NCI-H1436 treated with DMSO at 0.1 percent for 48 hours (cell line): ENCODE measurements at regions not wholly inside any gene's neighbourhood (a gene's known extent, or its start where the extent isn't known, plus 50 kb on each side); places are given as distances from the start of the nearest gene placed in this dataset.
"Not testable (repeated sequence)": the region's sequence is repeated elsewhere in the genome, so short reads cannot be mapped to it uniquely, and the experiment has no call there.

Source experiments
- DNase-seq: peaks from one replicate; lab custom pipeline; 2025; lab: John Stamatoyannopoulos, UW

DNA sequence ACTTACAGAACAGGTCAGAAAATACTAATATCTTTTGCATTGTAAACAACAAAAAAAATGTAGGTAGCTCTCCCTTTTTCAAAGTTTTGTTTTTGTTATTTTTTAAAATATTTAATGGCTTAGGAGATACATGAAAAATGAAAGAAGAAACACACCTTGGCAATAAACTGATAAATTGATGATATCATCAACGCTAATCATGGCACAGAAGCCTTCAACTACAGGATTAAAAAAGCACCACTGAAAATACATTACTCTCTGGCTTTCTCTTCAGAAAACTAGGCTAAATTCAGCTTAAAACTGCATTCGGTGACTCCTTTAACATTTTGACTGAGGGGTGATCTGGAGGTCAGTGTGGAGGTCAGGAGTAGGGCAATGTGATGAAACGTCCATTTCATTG, 1018.8 kb upstream of the FANCL start:
- no peak for DNase-seq

DNA sequence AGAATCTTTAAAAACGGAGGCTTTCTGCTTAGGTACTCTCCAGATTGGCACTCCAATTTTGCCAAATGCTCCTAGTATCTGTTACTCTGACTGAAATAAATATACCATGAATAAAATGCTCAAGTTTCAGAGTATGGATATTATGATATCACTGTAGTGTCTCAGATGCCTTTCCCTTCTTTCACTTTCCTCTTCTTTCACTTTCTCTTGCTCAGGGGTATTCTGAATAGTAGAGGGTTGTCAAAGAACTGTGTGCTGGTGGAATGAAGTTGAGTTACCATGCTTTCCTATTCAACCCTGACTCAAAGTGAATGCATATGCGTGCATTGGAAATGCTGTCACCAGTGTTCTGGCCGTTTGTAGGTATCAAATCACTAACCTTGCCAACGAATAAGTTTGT, 1015.2 kb upstream of the FANCL start:
- no peak for DNase-seq

DNA sequence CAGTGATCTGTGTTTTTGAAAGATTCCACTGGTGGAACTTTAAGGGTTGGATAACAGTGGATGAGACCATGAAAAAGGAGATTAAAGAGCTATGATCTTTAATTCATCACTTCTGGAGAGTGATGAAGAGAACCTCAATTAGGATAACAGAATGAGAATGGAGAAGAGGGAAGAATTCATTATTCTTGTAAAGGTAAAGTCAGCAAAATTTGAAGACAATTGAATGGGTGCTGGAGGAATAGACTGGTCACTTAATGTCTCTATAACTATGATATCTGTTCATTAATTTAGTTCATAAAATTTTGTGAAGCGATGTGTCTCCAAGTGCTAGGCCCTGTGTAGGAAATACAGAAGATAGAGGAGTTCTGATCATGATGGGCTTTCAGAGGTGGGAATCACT, 1013.2 kb upstream of the FANCL start:
- no peak for DNase-seq

DNA sequence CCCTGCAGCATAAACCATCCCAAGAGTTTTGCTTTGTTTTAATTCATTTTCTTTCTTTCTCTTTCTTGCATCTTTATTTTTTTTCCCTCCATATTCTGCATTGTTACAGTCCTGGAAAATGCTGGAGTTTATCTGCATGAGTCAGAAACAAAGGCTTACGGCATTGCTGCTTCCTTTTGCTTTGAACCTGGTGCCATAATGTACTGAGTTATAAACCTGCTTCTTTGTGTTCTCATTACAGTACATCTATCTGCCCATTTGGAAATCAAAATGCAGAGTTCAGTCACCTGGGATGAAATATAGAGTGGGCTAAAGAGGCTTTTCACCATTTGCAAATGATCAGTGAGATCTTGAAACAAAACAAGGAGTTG, 1009.2 kb upstream of the FANCL start:
- no peak for DNase-seq

DNA sequence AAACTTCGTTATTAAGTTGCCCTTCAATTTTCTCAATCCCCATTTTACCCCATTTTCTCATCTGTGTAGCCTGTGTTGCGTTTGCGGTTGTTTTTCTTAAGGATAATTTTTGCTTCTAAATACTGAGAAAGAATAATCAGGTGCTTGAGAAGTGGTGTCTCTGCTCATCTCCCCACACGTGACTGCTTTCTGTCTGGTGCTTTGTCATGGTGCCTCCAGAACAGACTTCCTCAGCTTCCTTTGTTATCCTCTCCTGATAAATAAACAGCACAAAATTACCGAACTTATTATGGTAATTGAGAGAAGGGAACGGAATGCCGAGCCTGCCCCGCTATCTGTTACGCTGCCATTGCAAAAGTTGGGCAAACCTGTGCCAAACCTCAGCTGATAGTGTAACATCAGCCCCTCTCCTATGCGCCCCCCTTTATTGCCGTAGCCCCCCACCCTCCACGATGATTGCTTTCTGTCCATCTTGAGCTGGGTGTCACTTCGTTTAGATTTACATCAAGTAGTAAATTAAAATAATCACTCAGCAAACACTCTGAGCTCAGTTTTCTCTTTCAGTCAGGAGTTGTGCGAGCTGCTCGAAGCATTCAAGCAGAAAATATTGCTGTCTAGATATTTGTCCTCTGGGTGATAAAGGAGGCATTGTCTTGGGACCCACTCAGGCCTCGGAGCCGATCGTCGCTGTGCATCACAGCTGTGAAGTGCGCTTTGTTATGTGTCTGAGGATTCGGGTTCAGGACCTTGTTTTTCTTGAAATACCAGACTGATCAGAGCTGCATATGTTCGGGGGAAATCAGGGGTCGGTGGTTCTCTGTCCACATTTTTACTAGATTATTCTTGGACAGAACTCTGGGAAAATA, 1008.5 kb upstream of the FANCL start:
- DNase-seq: peak; percentile 30

DNA sequence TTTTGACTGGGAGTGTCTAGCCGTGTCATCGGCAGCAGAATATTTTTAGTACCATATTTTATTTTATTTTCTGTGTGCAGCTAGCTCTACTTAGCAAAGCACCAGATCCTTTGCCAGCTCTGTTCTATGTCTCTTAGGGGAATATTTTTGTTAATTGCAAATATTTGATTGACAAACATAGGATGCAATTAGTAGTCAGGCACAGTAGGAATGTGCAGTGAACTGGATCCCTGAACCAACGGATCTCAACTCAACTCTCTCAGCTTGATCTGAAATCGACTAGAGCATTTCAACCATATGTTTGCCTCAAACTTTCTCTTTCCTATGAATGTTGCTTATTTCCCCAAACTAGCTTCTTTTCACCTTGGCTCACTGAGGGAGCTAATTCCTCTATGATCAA, 998.0 kb upstream of the FANCL start:
- no peak for DNase-seq

DNA sequence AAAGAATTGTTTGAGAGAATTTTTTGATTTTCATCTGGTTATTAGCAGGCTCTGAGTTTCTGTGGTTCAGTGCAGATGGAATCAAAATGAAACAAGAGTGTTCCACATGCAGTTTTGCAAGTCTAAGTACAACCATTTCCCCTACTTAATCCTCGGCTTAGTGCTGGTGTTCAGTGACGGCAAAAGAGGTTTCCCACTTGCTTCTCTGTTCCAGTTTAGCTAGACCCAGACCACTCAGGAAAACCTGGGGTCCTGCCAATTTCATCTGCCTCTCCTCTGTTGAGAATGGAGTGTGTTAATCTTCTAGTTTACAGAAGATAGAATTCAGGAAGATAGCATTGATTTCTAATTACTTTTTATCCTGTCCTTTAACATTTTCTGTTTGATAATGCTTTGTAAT, 996.2 kb upstream of the FANCL start:
- DNase-seq: no peak

DNA sequence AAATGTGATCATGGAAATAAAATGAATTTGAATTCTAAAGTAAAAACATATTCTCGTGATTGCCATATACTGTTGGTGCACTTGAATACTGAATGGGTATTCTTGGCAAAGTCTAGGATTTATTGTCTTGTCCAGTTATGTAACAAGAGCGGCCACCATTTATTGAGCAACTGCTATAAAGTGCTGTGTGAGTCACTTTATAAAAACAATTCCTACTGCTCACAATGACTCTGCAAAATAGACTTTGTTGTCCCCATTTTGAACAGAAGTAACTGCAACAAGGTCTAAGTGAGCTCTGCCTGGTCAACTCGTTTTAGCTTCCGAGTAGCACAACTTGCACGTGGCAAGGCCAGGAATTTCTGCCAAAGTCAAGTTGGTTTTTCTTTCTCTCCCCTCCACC, 995.6 kb upstream of the FANCL start:
- DNase-seq: no peak

DNA sequence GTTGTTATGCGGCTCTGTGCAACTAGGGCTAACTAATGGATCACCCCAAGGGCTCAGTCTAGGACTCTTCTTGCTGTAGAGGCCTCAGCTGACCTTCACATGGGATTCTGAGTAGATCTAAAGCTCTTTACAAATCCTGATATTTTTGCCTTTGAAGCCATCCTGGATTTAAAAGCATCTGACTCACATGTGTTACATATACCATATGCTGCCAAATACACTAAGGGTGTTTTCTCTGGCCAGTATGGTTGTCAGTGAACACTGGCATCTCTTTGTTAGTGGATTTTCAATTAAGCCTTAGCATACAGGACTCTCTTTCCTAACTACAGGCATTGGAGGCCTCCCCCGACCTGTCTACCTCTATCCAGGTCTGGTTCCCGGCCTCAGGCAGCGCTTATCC, 992.8 kb upstream of the FANCL start:
- no peak for DNase-seq

DNA sequence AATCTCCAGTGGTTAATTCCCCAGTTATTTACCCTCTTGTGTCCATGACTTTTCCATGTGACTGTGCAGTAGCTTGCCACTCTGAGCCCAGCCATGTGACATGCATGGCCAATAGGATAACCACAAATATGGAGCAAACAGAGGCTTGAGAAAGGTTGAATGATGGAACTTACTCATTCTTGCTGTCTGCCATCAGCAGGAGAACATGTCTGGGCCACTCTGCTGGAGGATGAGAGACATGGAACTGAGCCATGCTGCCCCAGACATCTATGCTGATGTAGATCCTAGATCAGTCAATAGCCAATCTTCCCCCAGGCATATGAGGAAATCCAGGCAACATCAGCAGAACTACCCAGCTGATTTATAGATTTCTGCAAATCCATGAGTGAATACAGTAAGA, 992.3 kb upstream of the FANCL start:
- no peak for DNase-seq

DNA sequence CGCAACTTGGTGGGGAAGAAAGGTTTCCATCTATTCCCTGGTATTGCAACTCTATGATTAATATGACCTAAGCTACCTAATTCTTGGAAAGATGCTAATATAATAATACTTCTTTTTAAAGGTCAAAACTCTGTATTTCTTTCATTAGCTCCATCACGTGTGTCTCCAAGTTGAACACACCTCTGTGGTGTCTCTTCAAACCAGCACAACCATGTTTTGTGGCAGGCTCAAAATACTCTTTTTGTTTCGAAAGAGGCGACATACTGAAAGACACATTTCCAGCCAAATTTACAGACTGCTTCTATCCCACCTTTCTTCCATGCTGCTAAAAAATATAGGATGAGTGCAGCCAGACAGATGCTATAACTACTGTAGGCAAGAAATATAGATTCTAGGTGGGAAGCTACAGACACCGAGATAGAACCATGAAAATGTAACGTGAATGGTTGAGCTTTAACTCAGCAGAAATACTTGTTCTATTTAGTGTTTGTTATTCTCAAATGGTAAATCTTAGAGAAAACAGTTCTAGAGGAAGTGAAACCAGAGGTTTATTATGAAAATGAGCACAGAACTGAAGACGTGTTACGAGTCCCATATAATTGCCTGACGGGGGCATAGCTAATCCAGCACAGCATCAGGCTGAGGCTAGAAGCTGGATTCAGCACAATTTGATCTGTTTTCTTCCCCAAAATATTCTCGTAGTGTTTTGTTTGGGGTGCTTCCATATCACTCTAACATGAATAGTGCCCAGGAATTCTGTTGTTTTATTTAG, 991.5 kb upstream of the FANCL start:
- no peak for DNase-seq

DNA sequence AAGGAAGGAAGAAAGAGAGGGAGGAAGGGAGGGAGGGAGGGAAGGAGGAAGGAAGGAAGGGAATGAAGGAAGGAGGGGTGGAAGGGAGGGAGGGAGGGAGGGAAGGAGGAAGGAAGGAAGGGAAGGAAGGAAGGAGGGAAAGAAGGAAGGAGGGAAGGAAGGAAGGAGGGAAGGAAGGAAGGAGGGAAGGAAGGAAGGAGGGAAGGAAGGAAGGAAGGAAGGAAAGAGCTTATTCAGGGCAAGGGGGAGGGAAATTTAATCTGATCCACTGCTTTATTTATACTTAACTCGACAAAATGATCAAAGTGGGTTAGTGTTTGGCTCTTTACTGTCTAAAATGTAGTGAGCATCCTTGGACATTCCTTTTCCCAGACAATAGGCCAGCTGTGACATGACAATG, 985.2 kb upstream of the FANCL start:
- not testable (repeated sequence) for DNase-seq

DNA sequence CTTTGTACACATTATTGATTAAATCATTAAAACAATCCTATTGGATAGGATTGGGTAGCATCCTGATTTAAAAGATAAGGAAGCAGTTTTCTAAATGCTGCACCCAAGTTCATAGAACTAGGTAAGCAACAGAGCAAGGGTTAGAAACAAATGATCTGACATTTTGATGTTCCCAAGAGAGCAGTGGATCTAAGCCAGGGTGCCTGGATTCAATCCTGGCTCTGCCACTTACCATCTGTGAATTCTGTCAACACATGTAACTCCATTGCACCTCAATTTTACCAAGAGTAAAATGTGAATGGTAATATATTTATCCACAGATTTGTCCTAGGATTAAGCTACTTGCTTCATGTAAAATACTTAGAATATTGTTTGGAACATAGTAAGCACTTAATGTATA, 982.6 kb upstream of the FANCL start:
- no peak for DNase-seq

DNA sequence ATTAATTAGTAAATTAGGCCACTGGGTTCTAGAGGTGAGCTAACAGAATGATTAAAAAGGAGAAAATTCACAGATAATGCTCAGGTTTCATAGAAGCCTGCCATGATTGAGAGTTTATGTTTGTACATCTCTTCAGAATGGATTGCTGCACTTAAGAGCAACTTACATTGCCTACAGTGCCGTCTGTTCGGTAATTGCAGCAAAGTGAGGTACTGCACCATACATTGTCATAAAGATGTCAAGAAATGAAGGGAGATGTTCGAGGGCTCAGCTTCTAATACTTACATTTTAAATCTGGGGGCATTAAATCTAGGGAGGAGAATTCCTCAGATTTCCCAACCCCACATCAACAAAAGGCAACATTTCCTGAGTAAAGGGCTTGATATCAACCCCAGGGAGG, 976.2 kb upstream of the FANCL start:
- peak; percentile 9 for DNase-seq

DNA sequence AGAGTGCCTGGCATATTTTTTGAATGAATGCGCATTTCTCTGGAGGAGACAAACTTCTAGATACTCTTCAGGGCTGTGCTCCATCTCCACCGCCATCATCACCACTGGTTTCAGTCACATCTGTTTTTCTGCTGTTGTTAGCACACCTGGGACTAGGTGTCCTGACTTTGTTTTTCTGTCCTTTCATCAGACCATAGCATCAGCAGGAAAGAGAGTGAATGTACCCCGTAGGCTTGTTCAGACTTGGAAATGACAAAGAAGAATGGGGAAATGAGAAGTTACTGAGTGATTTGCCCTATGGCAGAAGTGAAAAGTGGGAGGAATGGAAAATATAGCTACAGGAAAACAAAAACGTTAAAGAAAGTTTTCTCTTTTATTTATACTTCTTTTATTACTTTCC, 965.2 kb upstream of the FANCL start:
- DNase-seq: no peak

DNA sequence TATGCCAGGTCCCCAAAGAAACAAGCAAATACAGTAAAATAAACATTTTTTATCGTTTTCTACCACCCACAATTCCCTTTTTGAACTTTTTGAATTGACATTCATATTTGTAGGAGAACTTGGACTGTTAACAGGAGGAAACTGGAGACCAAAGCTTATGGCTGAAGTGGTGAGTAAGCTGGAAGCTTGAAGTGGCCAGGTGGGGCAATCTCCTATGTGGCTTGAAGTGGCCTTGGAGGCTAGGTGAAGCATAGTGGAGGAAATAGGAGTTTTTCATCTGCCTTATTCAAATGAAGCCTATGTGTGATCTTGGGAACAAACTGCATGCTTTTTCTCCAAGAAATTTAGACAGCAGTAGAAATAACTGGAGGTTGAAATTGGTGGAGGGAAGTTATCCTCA, 962.9 kb upstream of the FANCL start:
- DNase-seq: no peak

DNA sequence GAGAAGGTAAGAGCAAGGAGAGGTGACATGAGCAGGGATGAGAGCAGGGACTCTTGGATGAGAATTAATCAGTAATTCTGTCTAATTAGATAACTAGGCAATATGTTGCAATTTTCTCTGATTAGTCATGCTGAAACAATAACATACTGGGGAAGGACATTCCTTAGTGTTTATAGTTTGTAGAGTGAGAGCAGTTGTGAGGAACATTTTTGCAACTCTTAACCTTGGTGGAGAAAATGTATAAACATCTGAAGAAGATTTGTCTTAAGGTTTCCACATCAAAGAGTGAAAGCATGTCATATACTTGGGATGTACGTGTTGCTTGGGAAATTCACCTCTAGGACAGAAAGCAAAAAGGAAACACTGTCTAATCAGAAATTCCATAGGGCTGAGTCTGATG, 955.4 kb upstream of the FANCL start:
- DNase-seq: no peak

DNA sequence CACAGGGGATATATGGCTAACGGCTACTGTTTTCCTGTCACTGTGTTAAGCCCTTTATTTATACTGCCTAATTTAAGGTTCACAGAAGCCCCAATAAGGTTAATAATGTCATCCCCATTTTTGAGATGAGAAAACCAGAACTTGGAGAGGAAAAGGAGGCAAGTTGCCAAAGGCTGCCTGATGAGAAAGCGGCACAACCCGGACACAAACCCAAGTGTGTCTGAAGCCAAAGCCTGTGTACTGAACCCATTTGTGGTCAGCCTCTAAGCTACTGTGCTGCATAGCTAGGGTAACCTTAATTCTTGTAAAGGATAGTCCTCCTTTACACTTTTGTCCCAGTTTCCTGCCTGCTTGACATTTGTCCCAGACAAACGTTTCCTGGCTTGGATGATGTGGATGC, 954.7 kb upstream of the FANCL start:
- no peak for DNase-seq

DNA sequence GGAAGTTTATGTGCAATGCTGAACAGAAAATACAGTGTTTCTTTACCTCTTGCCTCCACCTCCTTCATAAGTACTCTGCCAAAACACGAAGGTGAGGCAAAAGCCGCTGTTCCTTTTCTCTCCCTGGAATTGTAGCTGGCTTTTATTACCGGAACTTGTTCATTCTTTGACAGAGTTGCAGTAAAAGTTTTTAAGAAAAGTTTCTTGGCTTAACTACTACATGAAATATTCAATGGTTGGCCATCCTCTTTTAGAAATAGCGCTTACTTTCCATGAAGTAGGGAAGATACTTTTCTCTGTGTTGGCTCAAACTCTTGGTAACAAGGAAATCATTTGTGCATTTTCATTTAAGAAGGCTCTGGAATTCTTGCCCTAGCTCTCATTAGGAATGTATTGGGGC, 950.7 kb upstream of the FANCL start:
- no peak for DNase-seq

DNA sequence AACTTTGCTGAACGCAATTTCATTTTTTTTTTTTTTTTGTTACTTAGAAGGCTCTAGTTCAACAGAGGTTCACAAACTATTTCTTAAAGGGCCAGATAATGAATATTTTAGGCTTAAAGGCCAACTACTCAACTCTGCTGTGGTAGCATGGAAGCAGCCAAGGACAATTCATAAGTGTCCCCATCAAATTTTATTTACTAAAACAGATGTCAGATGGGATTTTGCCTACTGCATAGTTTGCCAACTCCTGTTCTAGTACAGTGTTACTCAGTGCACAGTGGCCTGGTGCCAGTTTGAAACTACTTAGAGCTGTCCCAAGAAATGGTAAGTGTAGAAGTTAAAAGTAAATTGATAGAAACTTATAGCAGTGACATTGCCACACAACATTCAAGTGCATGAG, 949.4 kb upstream of the FANCL start:
- no peak for DNase-seq

DNA sequence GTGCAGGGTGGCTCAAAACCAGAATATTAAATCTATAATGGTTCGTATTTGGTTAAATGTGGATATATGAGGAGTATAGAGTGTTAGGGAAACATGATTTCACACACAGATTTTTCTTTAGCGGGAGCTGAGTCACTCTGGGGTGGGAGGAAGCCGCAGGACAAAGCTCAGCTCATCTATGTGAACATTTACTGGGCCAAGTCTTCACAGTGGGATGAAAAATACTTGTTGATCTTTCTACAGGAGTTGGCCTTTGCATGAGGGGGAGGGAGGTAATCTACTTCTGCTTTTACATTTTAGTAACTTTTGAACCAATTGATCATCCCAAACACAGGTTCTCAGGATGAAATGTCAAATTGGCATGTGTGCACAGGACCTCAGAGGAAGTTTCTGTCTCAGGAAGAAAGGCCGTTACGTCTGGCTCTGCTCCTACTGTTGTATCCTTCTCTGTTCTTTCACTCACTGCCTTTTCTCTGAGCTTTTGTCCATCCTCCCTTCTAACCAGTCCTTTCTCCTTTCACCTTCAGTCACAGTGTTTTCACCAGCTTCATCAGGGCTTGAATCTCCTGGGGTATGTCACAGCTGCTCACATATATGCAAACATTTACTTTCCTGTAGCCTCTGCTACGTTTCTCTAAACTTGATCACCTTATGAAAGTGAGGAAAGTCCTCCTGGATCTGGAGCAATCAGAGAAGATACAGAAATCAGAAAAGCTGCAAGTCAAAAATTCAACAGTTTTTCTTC, 943.3 kb upstream of the FANCL start:
- DNase-seq: no peak

DNA sequence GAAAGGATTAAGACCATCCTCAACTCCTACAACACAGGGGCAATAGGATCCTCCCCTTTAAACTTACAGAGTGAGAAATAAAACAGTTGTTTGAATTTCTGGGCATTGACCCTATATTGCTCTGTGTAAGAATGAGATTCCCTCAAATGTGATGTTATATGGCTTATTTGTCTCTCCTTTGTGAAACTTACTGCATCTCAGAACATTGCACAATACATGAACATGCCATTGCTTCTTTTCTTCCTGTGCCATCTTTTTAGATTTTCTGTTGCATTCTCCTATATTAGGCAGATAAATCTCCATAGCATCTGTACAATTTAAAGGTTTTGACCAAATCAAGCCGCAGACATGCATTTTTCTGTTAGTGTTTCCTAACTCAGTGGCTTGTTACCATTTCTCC, 941.9 kb upstream of the FANCL start:
- no peak for DNase-seq

DNA sequence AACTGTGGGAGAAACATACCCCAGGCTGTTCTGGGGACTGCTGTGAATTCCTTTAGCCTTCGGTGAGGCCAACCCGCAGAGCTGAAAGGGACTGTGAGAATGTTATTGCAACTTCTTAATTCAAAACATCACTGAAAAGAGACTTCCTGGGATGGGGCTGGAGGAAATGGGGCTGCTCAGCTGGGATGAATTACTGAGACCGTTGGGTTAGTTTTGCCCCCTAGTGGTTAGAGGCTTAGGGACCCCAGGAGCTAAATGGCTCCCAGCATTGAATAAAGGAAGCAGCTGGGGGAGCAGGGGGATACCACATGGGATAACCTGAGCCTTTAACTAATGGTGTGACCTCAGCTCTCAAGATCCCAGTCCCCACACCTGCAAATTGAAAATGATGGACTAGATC, 941.1 kb upstream of the FANCL start:
- DNase-seq: no peak
